IPS DF 4.7 (cell line): ENCODE measurements at regions not wholly inside any gene's neighbourhood (a gene's known extent, or its start where the extent isn't known, plus 50 kb on each side); places are given as distances from the start of the nearest gene placed in this dataset.
"Not testable (repeated sequence)": the region's sequence is repeated elsewhere in the genome, so short reads cannot be mapped to it uniquely, and the experiment has no call there.

Experiments used
- DNase-seq: peaks from one replicate; pipeline ENCODE4 v3.0.0-alpha.2; 2013; ENCODE audit warnings: low spot score; ENCODE audit errors: extremely low read depth

GRCh38 chr2:53610260-53610659, 157.3 kb upstream of the CHAC2 start:
- no peak for DNase-seq

GRCh38 chr2:53609551-53609950, 158.1 kb upstream of the CHAC2 start:
- no peak for DNase-seq

GRCh38 chr2:53608293-53608692, 159.3 kb upstream of the CHAC2 start:
- DNase-seq, result no peak

GRCh38 chr2:53600815-53601214, 166.8 kb upstream of the CHAC2 start:
- no peak for DNase-seq

- DNase-seq, result not testable (repeated sequence)
Observed at GRCh38 chr2:53586733-53587612, 180.6 kb upstream of the CHAC2 start.

- no peak for DNase-seq
Observed at GRCh38 chr2:53584986-53585385, 182.6 kb upstream of the CHAC2 start.

GRCh38 chr2:53583583-53583982, 184.0 kb upstream of the CHAC2 start:
- no peak for DNase-seq

GRCh38 chr2:53582556-53582955, 185.0 kb upstream of the CHAC2 start:
- no peak for DNase-seq

- DNase-seq, result no peak
Observed at GRCh38 chr2:53576166-53576565, 191.4 kb upstream of the CHAC2 start.

GRCh38 chr2:53575721-53576124, 191.9 kb upstream of the CHAC2 start:
- DNase-seq, result no peak

GRCh38 chr2:53572696-53573095, 194.9 kb upstream of the CHAC2 start:
- no peak for DNase-seq

GRCh38 chr2:53569957-53570727, 197.5 kb upstream of the CHAC2 start:
- no peak for DNase-seq

- no peak for DNase-seq
Observed at GRCh38 chr2:53568469-53568868, 199.1 kb upstream of the CHAC2 start.

GRCh38 chr2:53567073-53567472, 200.5 kb upstream of the CHAC2 start:
- DNase-seq, result no peak

- no peak for DNase-seq
Observed at GRCh38 chr2:53562407-53562806, 205.2 kb upstream of the CHAC2 start.

GRCh38 chr2:53561155-53561554, 206.4 kb upstream of the CHAC2 start:
- no peak for DNase-seq

GRCh38 chr2:53559302-53559966, 208.2 kb upstream of the CHAC2 start:
- no peak for DNase-seq

GRCh38 chr2:53558867-53559266, 208.7 kb upstream of the CHAC2 start:
- no peak for DNase-seq

GRCh38 chr2:53549497-53549896, 218.1 kb upstream of the CHAC2 start:
- DNase-seq, result no peak

GRCh38 chr2:53545604-53546003, 222.0 kb upstream of the CHAC2 start:
- no peak for DNase-seq

- DNase-seq, result no peak
Observed at GRCh38 chr2:53544871-53545558, 222.6 kb upstream of the CHAC2 start.
